ENCODE measurements at regions not wholly inside any gene's neighbourhood (a gene's known extent, or its start where the extent isn't known, plus 50 kb on each side); places are given as distances from the start of the nearest gene placed in this dataset.

DNA sequence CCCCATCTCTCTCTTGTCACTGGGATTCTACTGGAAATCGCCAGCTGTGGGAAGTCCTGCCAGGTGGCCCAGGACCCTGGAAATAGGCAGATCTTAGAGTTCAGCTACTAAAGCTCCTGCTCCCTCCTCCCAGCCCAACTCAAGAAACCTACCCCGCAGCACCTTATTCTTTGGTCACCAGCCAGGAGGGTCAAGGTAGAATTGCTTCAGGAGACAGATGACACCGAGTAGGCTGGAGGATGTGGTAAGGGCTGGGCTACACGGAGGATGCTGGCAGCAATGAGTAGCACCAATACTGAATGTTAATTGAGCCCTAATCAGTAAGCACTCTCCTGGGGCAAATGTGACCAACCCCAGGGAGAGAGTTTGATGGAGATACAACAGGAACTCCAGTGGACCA lies 119.7 kb upstream of the VASH1 start:
- TF ChIP-seq, protein P1, sequence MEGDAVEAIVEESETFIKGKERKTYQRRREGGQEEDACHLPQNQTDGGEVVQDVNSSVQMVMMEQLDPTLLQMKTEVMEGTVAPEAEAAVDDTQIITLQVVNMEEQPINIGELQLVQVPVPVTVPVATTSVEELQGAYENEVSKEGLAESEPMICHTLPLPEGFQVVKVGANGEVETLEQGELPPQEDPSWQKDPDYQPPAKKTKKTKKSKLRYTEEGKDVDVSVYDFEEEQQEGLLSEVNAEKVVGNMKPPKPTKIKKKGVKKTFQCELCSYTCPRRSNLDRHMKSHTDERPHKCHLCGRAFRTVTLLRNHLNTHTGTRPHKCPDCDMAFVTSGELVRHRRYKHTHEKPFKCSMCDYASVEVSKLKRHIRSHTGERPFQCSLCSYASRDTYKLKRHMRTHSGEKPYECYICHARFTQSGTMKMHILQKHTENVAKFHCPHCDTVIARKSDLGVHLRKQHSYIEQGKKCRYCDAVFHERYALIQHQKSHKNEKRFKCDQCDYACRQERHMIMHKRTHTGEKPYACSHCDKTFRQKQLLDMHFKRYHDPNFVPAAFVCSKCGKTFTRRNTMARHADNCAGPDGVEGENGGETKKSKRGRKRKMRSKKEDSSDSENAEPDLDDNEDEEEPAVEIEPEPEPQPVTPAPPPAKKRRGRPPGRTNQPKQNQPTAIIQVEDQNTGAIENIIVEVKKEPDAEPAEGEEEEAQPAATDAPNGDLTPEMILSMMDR (IDR thresholded peaks at IDR 0.05), result no peak
- TF ChIP-seq POLR2A (IDR thresholded peaks at IDR 0.05), result no peak

All from vagina (tissue), 2 donors.